Keratinocyte (primary cell): ENCODE measurements at regions not wholly inside any gene's neighbourhood (a gene's known extent, or its start where the extent isn't known, plus 50 kb on each side); places are given as distances from the start of the nearest gene placed in this dataset.

Experiments
- DNase-seq: peaks from one replicate; pipeline ENCODE4 v3.0.0-alpha.2; 2011; ENCODE audit warnings: low read depth, missing footprints, low spot score
- FAIRE-seq: peaks from 2 replicates; lab custom pipeline; 2011; peaks lifted over from hg19 to GRCh38; lab: Jason Lieb, UNC
- H2AFZ ChIP-seq: 2 replicates; pipeline ENCODE4 v1.6.0; 2012; ENCODE audit warnings: low read length, control low read depth, inconsistent platforms; ENCODE audit not compliant: control insufficient read depth
- H3K27ac ChIP-seq: 2 replicates; pipeline ENCODE4 v1.5.1; 2011; ENCODE audit warnings: low read length; ENCODE audit not compliant: control insufficient read depth, insufficient read depth
- H3K27me3 ChIP-seq: 3 replicates; pipeline ENCODE4 v1.6.0; 2011; ENCODE audit warnings: low read length; ENCODE audit not compliant: control insufficient read depth, insufficient read depth; ENCODE audit errors: extremely low read depth
- H3K36me3 ChIP-seq, 2 experiments: 2 replicates in 1 of 2; 3 replicates in 1 of 2; pipeline ENCODE4 v1.5.1; 2011; ENCODE audit warnings: low read length in 2 of 2, mild to moderate bottlenecking in 1 of 2; ENCODE audit not compliant: control insufficient read depth in 2 of 2, insufficient read depth in 2 of 2; ENCODE audit errors: extremely low read depth in 1 of 2
- H3K4me1 ChIP-seq: 3 replicates; pipeline ENCODE4 v1.5.1; 2011; ENCODE audit warnings: low read length; ENCODE audit not compliant: control insufficient read depth, insufficient read depth; ENCODE audit errors: extremely low read depth
- H3K4me2 ChIP-seq: 3 replicates; pipeline ENCODE4 v1.6.0; 2011; ENCODE audit warnings: low read depth, low read length; ENCODE audit not compliant: control insufficient read depth, insufficient read depth; ENCODE audit errors: extremely low read depth
- H3K4me3 ChIP-seq, 3 experiments: fragments of 200-600 bp in 1 of 3; sonication (generic) in 1 of 3; 2 replicates in 2 of 3; 3 replicates in 1 of 3; pipeline ENCODE4 v1.5.1; 2011 to 2016; ENCODE audit warnings: low read length in 3 of 3, mild to moderate bottlenecking in 3 of 3, control low read depth in 2 of 3, inconsistent platforms in 1 of 3, low read depth in 1 of 3, mixed read lengths in 1 of 3, mixed run types in 1 of 3, moderate library complexity in 1 of 3; ENCODE audit not compliant: control insufficient read depth in 2 of 3, insufficient read depth in 2 of 3; ENCODE audit errors: extremely low read depth in 1 of 3
- H3K79me2 ChIP-seq: 2 replicates; pipeline ENCODE4 v1.6.0; 2012; ENCODE audit warnings: low read length; ENCODE audit not compliant: control insufficient read depth, insufficient read depth
- H3K9ac ChIP-seq: 3 replicates; pipeline ENCODE4 v1.6.0; 2011; ENCODE audit warnings: low read length; ENCODE audit not compliant: control insufficient read depth, insufficient read depth; ENCODE audit errors: extremely low read depth
- H3K9me1 ChIP-seq: 3 replicates; pipeline ENCODE4 v1.6.0; 2011; ENCODE audit warnings: low read length; ENCODE audit not compliant: control insufficient read depth, insufficient read depth; ENCODE audit errors: extremely low read depth
- H3K9me3 ChIP-seq: 2 replicates; pipeline ENCODE4 v1.5.1; 2012; ENCODE audit warnings: low read depth, low read length; ENCODE audit not compliant: control insufficient read depth
- H4K20me1 ChIP-seq: 3 replicates; pipeline ENCODE4 v1.6.0; 2011; ENCODE audit warnings: low read length; ENCODE audit not compliant: control insufficient read depth, insufficient read depth; ENCODE audit errors: extremely low read depth
- CTCF ChIP-seq, 3 experiments: IDR thresholded peaks in 1 of 3; conservative IDR thresholded peaks in 1 of 3; optimal IDR thresholded peaks in 1 of 3; 2 replicates in 2 of 3; 3 replicates in 1 of 3; pipeline versions ENCODE3 to v1.5.1; 2011; ENCODE audit warnings: low read length in 3 of 3, mild to moderate bottlenecking in 3 of 3, moderate library complexity in 2 of 3, control low read depth in 1 of 3, inconsistent platforms in 1 of 3; ENCODE audit not compliant: insufficient read depth in 2 of 3; ENCODE audit errors: extremely low read depth in 1 of 3
- EZH2 ChIP-seq: IDR thresholded peaks from one replicate; pipeline ENCODE4 v1.6.1; 2012; ENCODE audit warnings: inconsistent platforms, mild to moderate bottlenecking, low read length, moderate library complexity
- dilution Hi-C: fragments of 300-500 bp; cut with MboI; formaldehyde crosslinking; loops from one replicate; pipeline ENCODE4 v1.7.0; 2020; ENCODE audit warnings: low sequenced_read_pairs; ENCODE audit not compliant: extremely low pct_ligation_motif_present

GRCh38 chr6:4543596-4543995, 232.6 kb upstream of the CDYL start:
- no peak overlapping the region for H2AFZ ChIP-seq
- H3K4me2 ChIP-seq = no peak overlapping the region
- FAIRE-seq (no peak), DNase-seq (no peak)
- no peak overlapping the region for H3K4me3 ChIP-seq
- no peaks in the 10 kb centered on the region for H3K79me2 ChIP-seq
- H3K27me3 ChIP-seq = no peaks in the 10 kb centered on the region
- H3K4me1 ChIP-seq = no peaks in the 10 kb centered on the region
- H3K9me1 ChIP-seq = no peaks in the 10 kb centered on the region
- no peak for TF ChIP-seq EZH2
- no peaks in the 10 kb centered on the region for H3K36me3 ChIP-seq
- dilution Hi-C loops = no loop called here
- H3K9me3 ChIP-seq = no peaks in the 10 kb centered on the region
- no peak overlapping the region for H3K27ac ChIP-seq
- no peak overlapping the region for H3K9ac ChIP-seq
- no peaks in the 10 kb centered on the region for H4K20me1 ChIP-seq

- Histone ChIP-seq H2AFZ (no peak overlapping the region), H3K9me1 (no peaks in the 10 kb centered on the region), H3K27ac (no peak overlapping the region), H3K4me2 (no peak overlapping the region), H3K4me1 (no peaks in the 10 kb centered on the region), H3K9ac (no peak overlapping the region), H3K9me3 (no peaks in the 10 kb centered on the region), H3K27me3 (no peaks in the 10 kb centered on the region), H3K4me3 (no peak overlapping the region), H3K79me2 (no peaks in the 10 kb centered on the region), H4K20me1 (no peaks in the 10 kb centered on the region), H3K36me3 (no peaks in the 10 kb centered on the region)
- dilution Hi-C loops = no loop called here
- TF ChIP-seq CTCF (optimal IDR thresholded peaks at IDR 0.05 in 1 of 3, IDR thresholded peaks at IDR 0.05 in 1 of 3, conservative IDR thresholded peaks at IDR 0.05 in 1 of 3; ENCODE audit: extremely low read depth in 1 of 3, insufficient read depth in 2 of 3, low read length in 3 of 3) (no peak), EZH2 (no peak)
- FAIRE-seq (no peak), DNase-seq (no peak)
Measured at GRCh38 chr6:4533576-4533975, 242.6 kb upstream of the CDYL start.

DNA sequence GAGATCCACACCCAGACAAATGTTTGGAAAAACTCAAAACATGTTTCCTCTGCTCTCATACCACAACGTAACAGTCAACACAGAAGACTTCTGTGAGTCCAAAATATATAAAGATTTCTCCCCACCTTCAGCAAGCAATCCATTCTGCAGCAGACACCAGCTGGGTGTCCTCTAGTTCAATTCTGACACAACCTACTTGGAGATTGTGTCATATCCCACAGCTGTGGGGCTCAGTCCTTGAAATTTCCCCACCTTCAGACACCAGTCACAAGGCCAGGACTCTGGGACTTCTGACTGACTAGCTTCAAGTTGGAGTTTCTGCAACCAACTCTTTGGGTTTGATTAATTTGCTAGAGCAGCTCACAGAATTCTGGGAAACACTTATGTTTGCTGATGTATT, 244.8 kb upstream of the CDYL start:
- DNase-seq = no peak
- H3K36me3 ChIP-seq = no peaks in the 10 kb centered on the region
- FAIRE-seq = no peak
- H3K9ac ChIP-seq = no peak overlapping the region
- H3K79me2 ChIP-seq = no peaks in the 10 kb centered on the region
- TF ChIP-seq CTCF (optimal IDR thresholded peaks at IDR 0.05 in 1 of 3, IDR thresholded peaks at IDR 0.05 in 1 of 3, conservative IDR thresholded peaks at IDR 0.05 in 1 of 3; ENCODE audit: extremely low read depth in 1 of 3, insufficient read depth in 2 of 3, low read length in 3 of 3) (no peak), EZH2 (no peak)
- H3K27ac ChIP-seq = no peak overlapping the region
- no peaks in the 10 kb centered on the region for H3K27me3 ChIP-seq
- H2AFZ ChIP-seq = no peak overlapping the region
- H3K9me1 ChIP-seq = no peaks in the 10 kb centered on the region
- dilution Hi-C loops = no loop called here
- H3K4me2 ChIP-seq = no peak overlapping the region
- H4K20me1 ChIP-seq = no peaks in the 10 kb centered on the region
- H3K4me3 ChIP-seq = no peak overlapping the region
- H3K4me1 ChIP-seq = no peaks in the 10 kb centered on the region
- no peaks in the 10 kb centered on the region for H3K9me3 ChIP-seq
